GM18858 (cell line): ENCODE measurements at regions not wholly inside any gene's neighbourhood (a gene's known extent, or its start where the extent isn't known, plus 50 kb on each side); places are given as distances from the start of the nearest gene placed in this dataset.
"Not testable (repeated sequence)": the region's sequence is repeated elsewhere in the genome, so short reads cannot be mapped to it uniquely, and the experiment has no call there.

Experiments
- ATAC-seq: cut with Tn5 transposase; IDR thresholded peaks from one replicate; pipeline ENCODE4 v1.9.1; 2021; ENCODE audit not compliant: unreplicated experiment

GRCh38 chr20:40010483-40010882 is 678.6 kb downstream of the MAFB start:
- no peak for ATAC-seq

GRCh38 chr20:40009542-40009941 is 679.5 kb downstream of the MAFB start:
- no peak for ATAC-seq

GRCh38 chr20:40008177-40008576 is 680.9 kb downstream of the MAFB start:
- ATAC-seq, result no peak

- ATAC-seq, result no peak
Measured at GRCh38 chr20:40006168-40006860, 682.7 kb downstream of the MAFB start.

- ATAC-seq, result not testable (repeated sequence)
Measured at GRCh38 chr20:40004092-40004491, 684.9 kb downstream of the MAFB start.

DNA sequence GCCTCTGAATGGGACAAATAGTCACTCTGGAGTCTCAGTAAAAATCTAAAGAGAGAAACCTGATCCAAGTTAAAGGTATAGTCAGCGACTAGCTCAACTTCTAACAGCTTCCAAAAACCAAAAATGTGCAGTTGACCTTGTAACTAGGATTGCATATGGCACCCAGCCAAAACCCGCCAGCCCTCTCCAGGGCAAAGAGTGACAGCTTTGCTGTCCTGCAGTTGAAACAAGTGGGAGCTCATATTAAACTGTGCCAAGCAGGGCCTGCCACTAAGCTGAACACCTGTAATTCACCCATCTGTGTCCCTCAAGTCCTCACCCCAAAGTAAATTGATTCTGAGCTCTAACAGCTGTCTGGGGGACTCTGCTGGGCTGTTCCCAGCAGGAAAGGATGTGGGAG is 695.3 kb downstream of the MAFB start:
- ATAC-seq, result no peak

GRCh38 chr20:39990692-39991091 is 698.3 kb downstream of the MAFB start:
- ATAC-seq, result no peak

GRCh38 chr20:39988991-39989390 is 700.0 kb downstream of the MAFB start:
- ATAC-seq, result no peak

DNA sequence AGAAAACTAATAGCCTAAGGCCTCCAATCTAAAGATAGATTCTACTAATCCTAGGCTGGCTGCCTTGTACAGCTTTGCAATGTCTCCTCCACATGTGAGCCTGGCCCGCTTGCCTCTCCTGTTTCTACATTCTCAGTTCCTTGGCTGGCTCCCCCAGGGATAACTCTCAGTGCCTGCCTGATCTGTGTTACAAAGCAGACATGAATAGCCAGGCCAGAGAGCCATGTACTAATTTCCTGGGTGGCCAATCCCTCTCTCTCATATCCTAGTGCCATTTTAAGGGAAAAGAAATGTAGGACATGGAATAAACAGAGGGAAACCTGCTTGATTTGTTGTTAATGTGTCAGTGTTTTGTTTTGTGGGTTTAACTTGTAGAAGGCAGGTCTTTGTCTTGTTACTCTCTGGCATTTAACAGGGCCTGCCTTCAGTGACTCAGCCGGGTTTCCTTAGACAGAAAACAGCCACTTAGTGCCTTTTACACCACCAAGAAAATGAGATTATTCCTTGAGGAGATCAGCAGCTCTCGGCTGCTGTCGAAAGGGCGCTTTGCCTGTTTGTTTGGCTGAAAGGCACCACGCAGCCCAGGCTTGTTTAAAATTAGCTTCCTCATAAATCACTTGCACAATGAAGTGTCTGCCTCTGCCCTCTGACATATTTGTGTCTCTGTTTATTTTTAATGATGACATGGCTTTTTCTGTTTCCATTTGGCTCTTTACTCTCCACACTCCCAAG is 702.7 kb downstream of the MAFB start:
- ATAC-seq, result no peak

DNA sequence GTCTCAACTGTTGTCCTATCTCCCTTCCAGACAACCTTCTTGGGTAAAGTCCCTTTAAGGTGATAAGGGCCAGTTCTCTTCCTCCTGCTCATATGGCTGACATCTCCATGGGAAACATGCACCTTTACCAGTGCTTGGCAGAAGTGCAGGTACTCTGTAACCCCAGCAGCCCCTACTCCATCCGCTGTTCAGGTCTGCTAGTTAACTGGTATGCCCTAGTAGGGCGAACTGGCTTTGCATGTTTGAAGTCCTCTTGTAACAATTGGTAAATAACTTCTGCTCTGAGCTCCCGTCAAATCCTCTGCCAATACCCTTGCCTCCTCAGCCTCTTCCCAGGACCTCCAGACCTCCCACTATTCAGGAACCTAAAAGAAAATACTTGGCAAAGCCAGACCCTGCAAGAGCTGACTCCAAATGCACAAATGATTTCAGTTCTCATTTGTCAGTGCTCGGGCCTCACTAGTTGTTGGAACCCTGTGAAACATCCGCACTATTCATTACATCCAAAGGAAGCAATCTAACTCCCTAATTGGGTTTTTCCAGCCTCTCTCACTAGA is 703.7 kb downstream of the MAFB start:
- ATAC-seq, result no peak

DNA sequence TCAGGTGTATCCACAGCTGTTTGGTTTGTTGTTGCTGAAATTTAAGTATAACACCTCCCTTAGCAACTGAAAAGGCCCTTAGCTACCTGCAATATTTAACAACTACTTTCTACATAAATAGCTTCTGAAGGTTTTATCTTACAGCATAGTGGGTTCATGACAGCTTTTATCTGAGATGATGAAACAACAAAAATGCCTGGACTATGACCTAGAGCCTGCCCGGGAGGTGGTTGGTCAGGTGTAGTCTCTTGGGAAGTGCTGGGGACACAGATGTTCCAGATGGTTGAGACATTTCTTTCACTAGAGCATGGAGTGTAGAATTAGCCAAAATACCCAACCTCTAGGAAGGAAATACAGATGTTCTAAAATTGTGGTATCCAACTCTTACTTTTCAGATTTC is 705.4 kb downstream of the MAFB start:
- no peak for ATAC-seq

DNA sequence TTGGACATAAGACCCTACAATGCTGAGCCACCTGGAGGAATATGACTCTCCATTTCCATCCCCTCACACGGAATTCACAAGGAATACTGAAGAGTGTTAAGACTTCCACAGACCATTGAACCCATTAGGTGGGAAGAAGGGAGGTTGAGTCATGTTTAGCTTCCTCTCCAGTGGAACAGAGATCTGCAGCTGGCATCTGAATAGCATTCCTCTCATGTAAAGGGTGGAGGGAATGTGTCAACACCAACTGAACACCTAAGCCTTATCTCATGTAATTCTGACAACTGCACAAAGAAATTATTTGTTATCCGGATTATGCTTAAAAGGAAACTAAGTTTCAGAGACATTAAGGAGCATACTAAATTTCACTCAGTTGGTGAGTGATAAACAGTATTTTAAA is 705.9 kb downstream of the MAFB start:
- no peak for ATAC-seq

GRCh38 chr20:39974966-39975501 is 714.0 kb downstream of the MAFB start:
- no peak for ATAC-seq

DNA sequence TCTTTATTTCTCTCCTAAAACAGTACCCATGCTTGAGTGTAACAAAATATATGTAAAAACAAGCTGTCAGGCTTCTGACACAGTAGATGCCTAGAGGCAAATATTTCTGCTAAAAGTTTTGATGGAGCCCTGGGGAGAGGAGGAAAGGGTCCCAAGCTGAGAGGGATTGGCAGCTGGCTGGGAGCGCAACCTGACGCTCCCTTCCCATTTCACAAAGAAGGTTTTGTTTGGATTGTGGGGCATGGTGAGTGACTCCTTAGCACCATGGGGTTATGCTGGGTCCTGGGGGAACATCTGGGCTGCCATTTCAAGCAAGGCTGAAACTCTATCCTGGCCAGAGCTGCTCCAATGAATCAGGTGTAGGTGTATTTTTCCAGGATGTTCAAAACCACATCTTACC is 720.5 kb downstream of the MAFB start:
- ATAC-seq, result no peak

DNA sequence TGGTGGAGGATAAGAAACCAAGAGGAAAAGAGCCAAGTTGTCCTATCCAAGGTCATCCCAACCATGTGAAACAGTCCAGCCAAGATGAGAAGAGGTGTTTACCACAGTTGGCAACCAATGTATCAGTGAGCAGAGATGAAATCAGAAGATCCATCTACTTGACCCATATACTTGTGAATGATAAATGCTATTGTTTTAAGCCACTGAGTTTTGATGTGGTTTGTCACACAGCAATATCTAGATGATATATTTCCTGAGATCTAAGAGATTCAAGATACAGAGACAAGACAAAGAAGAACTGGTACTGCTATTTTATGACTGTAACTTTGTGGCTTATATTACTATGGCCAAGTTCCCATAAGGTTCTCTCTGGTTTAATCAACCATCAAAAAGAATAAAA is 721.2 kb downstream of the MAFB start:
- ATAC-seq, result no peak

GRCh38 chr20:39961637-39962244 is 727.3 kb downstream of the MAFB start:
- ATAC-seq, result no peak

- no peak for ATAC-seq
Measured at GRCh38 chr20:39960522-39961428, 728.3 kb downstream of the MAFB start.

- ATAC-seq, result not testable (repeated sequence)
Measured at GRCh38 chr20:39957911-39958310, 731.1 kb downstream of the MAFB start.

GRCh38 chr20:39954621-39955020 is 734.4 kb downstream of the MAFB start:
- ATAC-seq, result no peak

GRCh38 chr20:39946931-39947330 is 742.1 kb downstream of the MAFB start:
- ATAC-seq, result no peak
